SK-N-MC (cell line): ENCODE measurements at regions not wholly inside any gene's neighbourhood (a gene's known extent, or its start where the extent isn't known, plus 50 kb on each side); places are given as distances from the start of the nearest gene placed in this dataset.

Experiments
- EZH2 ChIP-seq: fragments of 200-600 bp; sonication (generic); IDR thresholded peaks from one replicate; pipeline ENCODE4 v1.6.1; 2017; ENCODE audit warnings: antibody characterized with exemption
- POLR2AphosphoS5 ChIP-seq: IDR thresholded peaks from 2 replicates; pipeline ENCODE4 v1.6.1; 2012; ENCODE audit warnings: mild to moderate bottlenecking, low read depth, low read length, borderline replicate concordance

GRCh38 chr3:78402720-78403119, 1362.8 kb downstream of the ROBO2 start:
- TF ChIP-seq EZH2 (no peak), POLR2AphosphoS5 (no peak)
